ENCODE measurements at regions not wholly inside any gene's neighbourhood (a gene's known extent, or its start where the extent isn't known, plus 50 kb on each side); places are given as distances from the start of the nearest gene placed in this dataset.

- DNase-seq (ENCODE audit: low read depth): no peak
- TF ChIP-seq, protein P1, sequence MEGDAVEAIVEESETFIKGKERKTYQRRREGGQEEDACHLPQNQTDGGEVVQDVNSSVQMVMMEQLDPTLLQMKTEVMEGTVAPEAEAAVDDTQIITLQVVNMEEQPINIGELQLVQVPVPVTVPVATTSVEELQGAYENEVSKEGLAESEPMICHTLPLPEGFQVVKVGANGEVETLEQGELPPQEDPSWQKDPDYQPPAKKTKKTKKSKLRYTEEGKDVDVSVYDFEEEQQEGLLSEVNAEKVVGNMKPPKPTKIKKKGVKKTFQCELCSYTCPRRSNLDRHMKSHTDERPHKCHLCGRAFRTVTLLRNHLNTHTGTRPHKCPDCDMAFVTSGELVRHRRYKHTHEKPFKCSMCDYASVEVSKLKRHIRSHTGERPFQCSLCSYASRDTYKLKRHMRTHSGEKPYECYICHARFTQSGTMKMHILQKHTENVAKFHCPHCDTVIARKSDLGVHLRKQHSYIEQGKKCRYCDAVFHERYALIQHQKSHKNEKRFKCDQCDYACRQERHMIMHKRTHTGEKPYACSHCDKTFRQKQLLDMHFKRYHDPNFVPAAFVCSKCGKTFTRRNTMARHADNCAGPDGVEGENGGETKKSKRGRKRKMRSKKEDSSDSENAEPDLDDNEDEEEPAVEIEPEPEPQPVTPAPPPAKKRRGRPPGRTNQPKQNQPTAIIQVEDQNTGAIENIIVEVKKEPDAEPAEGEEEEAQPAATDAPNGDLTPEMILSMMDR (conservative IDR thresholded peaks at IDR 0.05; ENCODE audit: low read depth, low read length): no peak
- H3K4me3 ChIP-seq (ENCODE audit: low read depth, low read length): no peak overlapping the region
Measured at GRCh38 chr5:133818869-133819600, 149.4 kb downstream of the C5orf15 start.

DNA sequence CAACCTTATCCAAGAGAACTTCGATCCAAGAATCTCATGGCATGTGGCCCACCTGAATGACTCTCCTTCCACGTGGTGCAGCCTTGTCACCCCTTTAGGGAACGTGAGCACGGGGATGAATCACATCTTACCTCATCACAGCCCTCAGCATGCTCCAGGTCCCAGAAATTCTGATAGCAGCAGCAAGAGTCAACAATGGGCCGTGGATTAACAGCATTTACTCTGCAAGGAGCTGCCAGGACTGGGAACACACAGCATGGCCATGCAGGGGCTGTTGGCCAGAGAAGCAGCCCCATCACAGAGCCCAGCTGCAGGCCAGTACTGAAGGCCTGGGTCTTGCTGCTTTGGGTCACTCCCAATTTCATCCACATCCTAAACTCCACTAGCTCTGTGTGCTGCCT lies 150.4 kb downstream of the C5orf15 start:
- DNase-seq (ENCODE audit: low read depth): no peak
- TF ChIP-seq, protein P1 (conservative IDR thresholded peaks at IDR 0.05; ENCODE audit: low read depth, low read length): no peak
- no peak overlapping the region for H3K4me3 ChIP-seq (ENCODE audit: low read depth, low read length)

- no peak for DNase-seq (ENCODE audit: low read depth)
- TF ChIP-seq, protein P1 (conservative IDR thresholded peaks at IDR 0.05; ENCODE audit: low read depth, low read length): no peak
- no peak overlapping the region for H3K4me3 ChIP-seq (ENCODE audit: low read depth, low read length)
Measured at GRCh38 chr5:133817456-133817855, 151.0 kb downstream of the C5orf15 start.

DNA sequence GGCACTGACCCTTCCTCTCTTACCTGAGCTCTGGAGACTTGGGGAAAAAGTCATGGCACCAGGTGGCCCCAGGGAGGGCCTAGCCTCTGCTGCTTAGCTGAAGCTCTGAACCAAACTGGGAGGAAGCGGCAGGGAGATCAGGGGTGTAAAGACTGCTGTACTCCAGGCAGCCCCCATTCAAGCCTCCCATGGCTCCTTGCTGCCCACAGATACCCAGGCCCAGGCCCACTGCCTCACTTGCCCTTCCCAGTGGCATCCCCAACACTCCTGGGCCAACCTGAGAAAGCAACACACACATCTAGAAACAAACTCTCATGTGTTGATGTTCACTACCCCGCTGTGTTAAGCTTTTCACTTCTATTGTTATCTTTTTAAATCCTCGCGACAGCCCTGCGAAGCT lies 151.6 kb downstream of the C5orf15 start:
- TF ChIP-seq, protein P1 (conservative IDR thresholded peaks at IDR 0.05; ENCODE audit: low read depth, low read length): no peak
- no peak for DNase-seq (ENCODE audit: low read depth)
- H3K4me3 ChIP-seq (ENCODE audit: low read depth, low read length): no peak overlapping the region

GRCh38 chr5:133814152-133814551 lies 154.3 kb downstream of the C5orf15 start:
- TF ChIP-seq, protein P1 (conservative IDR thresholded peaks at IDR 0.05; ENCODE audit: low read depth, low read length): no peak
- DNase-seq (ENCODE audit: low read depth): no peak
- no peak overlapping the region for H3K4me3 ChIP-seq (ENCODE audit: low read depth, low read length)

DNA sequence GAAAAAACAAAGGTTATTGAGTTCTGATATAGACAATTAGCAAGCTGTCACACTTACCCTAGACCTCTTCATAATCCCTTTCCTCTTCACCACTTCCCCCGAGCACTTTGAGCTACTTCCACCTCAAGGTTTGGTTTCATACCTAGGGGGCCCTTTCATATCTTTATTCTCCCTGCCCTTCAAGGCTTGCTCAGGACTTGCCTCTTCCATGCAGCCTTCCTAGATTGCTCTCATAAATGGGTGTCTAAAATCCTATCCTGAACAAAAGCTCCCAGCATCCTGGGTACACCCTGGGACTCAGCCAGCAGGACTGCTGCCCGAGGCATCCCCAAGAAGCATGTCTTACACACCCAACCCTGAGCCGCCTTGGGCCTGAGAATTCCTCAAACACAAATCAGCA lies 157.3 kb downstream of the C5orf15 start:
- TF ChIP-seq, protein P1 (conservative IDR thresholded peaks at IDR 0.05; ENCODE audit: low read depth, low read length): no peak
- H3K4me3 ChIP-seq (ENCODE audit: low read depth, low read length): no peak overlapping the region
- DNase-seq (ENCODE audit: low read depth): no peak

DNA sequence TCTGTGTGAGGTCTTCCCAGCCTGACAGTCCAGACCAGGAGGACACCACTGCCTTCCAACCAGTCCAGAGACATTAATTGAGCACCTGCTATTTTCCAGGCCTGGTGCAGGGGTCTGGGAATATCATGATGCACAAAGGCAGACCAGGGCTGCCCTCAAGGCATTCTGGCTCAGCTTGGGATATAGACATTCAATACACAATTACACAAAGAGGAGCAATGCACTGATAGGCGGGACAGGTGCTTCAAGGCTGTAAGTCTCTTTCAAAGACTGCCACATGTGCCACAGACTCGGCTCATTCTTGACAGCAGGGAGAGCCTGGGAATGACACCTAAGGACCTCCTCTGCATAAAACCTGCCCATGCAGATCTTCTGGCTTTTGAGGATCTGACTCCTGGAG lies 158.6 kb downstream of the C5orf15 start:
- no peak for DNase-seq (ENCODE audit: low read depth)
- no peak overlapping the region for H3K4me3 ChIP-seq (ENCODE audit: low read depth, low read length)
- TF ChIP-seq, protein P1 (conservative IDR thresholded peaks at IDR 0.05; ENCODE audit: low read depth, low read length): no peak
